HUES6 (cell line): ENCODE measurements at regions not wholly inside any gene's neighbourhood (a gene's known extent, or its start where the extent isn't known, plus 50 kb on each side); places are given as distances from the start of the nearest gene placed in this dataset.
"Not testable (repeated sequence)": the region's sequence is repeated elsewhere in the genome, so short reads cannot be mapped to it uniquely, and the experiment has no call there.

ENCODE experiments used
- H3K27ac ChIP-seq: 2 replicates; pipeline ENCODE4 v1.7.0; 2013; ENCODE audit warnings: low read depth, mild to moderate bottlenecking, low read length, inconsistent platforms
- H3K27me3 ChIP-seq: 2 replicates; pipeline ENCODE4 v1.6.1; 2013; ENCODE audit warnings: low read length; ENCODE audit not compliant: control insufficient read depth, insufficient read depth
- H3K36me3 ChIP-seq: 2 replicates; pipeline ENCODE4 v1.6.1; 2013; ENCODE audit warnings: low read length; ENCODE audit not compliant: control insufficient read depth, insufficient read depth
- H3K4me1 ChIP-seq: 2 replicates; pipeline ENCODE4 v1.6.1; 2013; ENCODE audit warnings: low read length; ENCODE audit not compliant: control insufficient read depth, insufficient read depth
- H3K4me3 ChIP-seq: 2 replicates; pipeline ENCODE4 v1.5.1; 2013; ENCODE audit warnings: low read depth, low read length
- H3K9ac ChIP-seq: one replicate; pipeline ENCODE4 v1.6.1; 2013; ENCODE audit warnings: mild to moderate bottlenecking, low read length
- H3K9me3 ChIP-seq: 2 replicates; pipeline ENCODE4 v1.6.1; 2013; ENCODE audit warnings: low read depth, low read length; ENCODE audit not compliant: control insufficient read depth, insufficient read depth

DNA sequence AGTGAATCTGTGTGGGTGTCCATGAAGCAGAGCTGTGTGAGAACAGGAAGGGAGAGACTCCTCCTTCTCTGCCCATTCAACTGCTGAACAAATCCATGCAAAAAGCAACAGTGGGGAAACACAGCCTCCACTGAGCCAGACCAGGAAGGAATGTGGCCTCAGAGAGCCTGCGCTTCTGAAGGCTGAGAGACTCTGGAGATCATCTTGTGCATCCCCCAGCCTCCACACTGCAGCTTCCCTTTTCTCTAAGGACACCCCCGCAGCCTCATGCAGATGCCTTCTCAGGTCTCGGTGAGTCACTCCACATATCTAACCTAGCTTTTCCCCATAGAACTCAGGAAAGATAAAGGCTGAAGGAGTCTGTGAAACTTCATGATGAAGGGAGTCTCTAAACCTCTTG is 402.9 kb downstream of the TNS1 start:
- Histone ChIP-seq H3K4me1 (peaks cover 14% of the 10 kb centered on the region; the same call in 1 of the 2 replicates), H3K9me3 (no peaks in the 10 kb centered on the region), H3K27ac (no peak overlapping the region), H3K27me3 (peaks cover 4% of the 10 kb centered on the region; the same call in 1 of the 2 replicates), H3K36me3 (no peaks in the 10 kb centered on the region), H3K4me3 (no peak overlapping the region), H3K9ac (no peak overlapping the region)

DNA sequence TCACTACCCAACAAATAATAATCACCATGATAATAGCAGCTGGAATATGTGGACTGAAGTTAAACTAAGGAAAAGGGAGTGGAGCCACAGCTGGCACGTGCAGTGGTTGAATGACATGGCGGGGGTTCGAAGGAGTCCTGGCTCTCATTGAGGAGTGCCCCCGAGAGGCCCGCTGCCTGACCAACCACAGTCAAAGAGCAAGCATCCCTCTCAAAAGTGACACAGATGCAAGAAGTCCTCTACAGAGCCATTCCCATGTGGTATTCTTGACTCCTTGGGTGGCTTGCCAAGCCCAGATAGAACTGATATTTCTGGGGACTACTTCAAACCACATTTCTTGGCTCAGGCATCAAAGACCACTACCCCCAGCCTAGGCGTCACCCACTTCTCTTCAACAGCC is 405.1 kb downstream of the TNS1 start:
- H3K9ac ChIP-seq = no peak overlapping the region
- H3K4me3 ChIP-seq = no peak overlapping the region
- H3K4me1 ChIP-seq = peaks cover 11% of the 10 kb centered on the region; the same call in 1 of the 2 replicates
- no peak overlapping the region for H3K27ac ChIP-seq
- no peaks in the 10 kb centered on the region for H3K36me3 ChIP-seq
- H3K9me3 ChIP-seq = no peaks in the 10 kb centered on the region
- H3K27me3 ChIP-seq = peaks cover 4% of the 10 kb centered on the region; the same call in 1 of the 2 replicates

DNA sequence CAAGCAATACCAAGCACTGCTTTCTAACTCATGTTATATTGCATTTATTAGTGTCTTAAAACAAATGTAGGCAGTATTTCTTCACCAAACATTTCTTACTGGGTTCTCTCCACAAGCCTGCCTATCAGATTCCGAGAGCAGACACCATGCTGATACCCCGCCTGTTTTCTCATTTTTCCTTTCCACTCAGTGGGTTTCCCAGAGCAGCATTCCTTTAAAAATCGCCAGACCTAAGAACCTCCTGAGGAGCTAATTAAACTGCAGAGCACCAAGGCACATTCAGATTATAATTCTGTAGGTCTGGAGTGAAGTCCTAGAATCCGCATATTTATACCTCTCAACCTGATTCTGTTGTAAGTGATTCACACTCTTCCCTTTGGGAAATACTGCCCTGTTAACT is 405.6 kb downstream of the TNS1 start:
- Histone ChIP-seq H3K9ac (no peak overlapping the region), H3K27ac (no peak overlapping the region), H3K36me3 (no peaks in the 10 kb centered on the region), H3K9me3 (no peaks in the 10 kb centered on the region), H3K4me1 (peaks cover 11% of the 10 kb centered on the region; the same call in 1 of the 2 replicates), H3K27me3 (peaks cover 4% of the 10 kb centered on the region; the same call in 1 of the 2 replicates), H3K4me3 (no peak overlapping the region)

DNA sequence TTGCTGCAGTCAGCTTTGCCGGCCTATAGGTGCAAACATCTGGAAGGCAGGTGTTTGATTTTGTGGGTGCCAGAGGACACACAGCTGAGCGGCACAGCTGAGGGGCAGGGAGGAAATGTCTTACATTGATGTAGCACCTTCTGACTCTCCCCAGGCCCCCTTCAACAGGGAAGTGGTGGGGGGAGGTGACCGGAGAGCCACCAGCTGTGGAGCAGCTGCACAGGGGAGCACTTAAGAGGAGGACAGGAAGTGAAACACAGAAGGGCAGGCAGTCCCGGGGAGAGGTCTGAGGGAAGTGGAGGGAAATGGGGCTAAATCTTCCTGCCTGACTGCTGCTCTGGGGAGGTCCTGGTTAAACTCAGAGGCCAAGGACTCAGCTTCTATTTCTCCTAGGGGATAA is 409.1 kb downstream of the TNS1 start:
- Histone ChIP-seq H3K27ac (no peak overlapping the region), H3K9me3 (0 out of 2 replicates have a peak, but pooled peaks cover 5% of the 10 kb centered on the region), H3K36me3 (no peaks in the 10 kb centered on the region), H3K4me3 (no peak overlapping the region), H3K27me3 (no peaks in the 10 kb centered on the region), H3K4me1 (peaks cover 11% of the 10 kb centered on the region; the same call in 1 of the 2 replicates), H3K9ac (no peak overlapping the region)

DNA sequence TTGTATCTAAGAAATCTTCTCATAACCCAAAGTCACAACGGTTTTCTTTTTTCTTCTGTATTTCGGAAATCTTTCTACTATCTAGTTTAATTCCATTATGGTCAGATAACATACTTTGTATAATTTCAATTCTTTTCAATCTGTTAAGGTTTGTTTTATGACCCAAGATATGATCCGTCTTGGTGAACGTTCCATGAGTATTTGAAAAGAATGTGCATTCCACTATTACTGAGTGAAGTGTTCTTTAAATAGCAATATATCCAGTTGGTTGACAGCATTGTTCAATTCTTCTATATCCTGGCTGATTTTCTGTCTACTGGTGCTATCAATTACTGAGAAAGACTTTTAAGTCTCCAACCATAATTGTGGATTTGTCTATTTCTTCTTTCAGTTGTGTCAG is 414.5 kb downstream of the TNS1 start:
- no peak overlapping the region for H3K27ac ChIP-seq
- peaks cover 7% of the 10 kb centered on the region; the same call in 1 of the 2 replicates for H3K27me3 ChIP-seq
- no peak overlapping the region for H3K4me3 ChIP-seq

DNA sequence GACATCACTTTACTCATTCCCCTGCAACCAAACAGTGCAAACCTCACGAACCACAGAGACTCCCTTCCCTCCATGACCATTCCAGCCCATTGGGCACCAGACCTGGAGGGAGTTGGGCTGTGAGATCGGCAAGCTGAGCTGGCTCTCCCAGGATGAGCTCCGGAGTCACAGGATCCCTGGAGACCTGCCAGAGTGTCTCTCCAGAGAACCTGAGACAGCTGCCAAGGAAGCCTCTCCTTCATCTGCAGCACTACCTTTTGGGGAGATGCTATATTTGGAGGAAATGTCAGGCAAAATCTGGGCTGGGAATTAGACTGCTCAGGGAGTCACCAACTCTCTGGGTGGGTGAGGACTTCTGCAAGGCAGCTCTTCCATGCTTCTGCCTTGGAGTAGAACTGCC is 417.4 kb downstream of the TNS1 start:
- H3K4me1 ChIP-seq = no peaks in the 10 kb centered on the region
- H3K9me3 ChIP-seq = no peaks in the 10 kb centered on the region
- no peaks in the 10 kb centered on the region for H3K36me3 ChIP-seq
- no peak overlapping the region for H3K4me3 ChIP-seq
- H3K9ac ChIP-seq = no peak overlapping the region
- H3K27ac ChIP-seq = no peak overlapping the region
- peaks cover 7% of the 10 kb centered on the region; the same call in 1 of the 2 replicates for H3K27me3 ChIP-seq

More for the DNA sequence above, 414.5 kb downstream of the TNS1 start:
- no peak overlapping the region for H3K9ac ChIP-seq
- H3K4me1 ChIP-seq = no peaks in the 10 kb centered on the region
- no peaks in the 10 kb centered on the region for H3K36me3 ChIP-seq
- 0 out of 2 replicates have a peak, but pooled peaks cover 5% of the 10 kb centered on the region for H3K9me3 ChIP-seq

DNA sequence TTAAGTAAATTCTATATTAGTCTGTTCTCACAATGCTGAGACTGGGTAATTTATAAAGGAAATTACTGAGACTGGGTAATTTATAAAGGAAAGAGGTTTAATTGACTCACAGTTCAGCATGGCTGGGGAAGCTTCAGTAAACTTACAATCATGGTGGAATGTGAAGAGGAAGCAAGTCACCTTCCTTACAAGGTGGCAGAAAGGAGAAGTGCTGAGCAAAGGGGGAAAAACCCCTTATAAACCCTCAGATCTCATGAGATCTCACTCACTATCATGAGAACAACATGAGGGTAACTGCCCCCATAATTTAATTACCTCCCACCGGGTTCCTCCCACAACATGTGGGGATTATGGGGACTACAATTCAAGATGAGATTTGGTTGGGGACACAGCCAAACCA is 422.4 kb downstream of the TNS1 start:
- H3K9ac ChIP-seq, H3K4me1 ChIP-seq, H3K4me3 ChIP-seq, H3K9me3 ChIP-seq, H3K27me3 ChIP-seq, H3K27ac ChIP-seq, H3K36me3 ChIP-seq: not testable (repeated sequence)

DNA sequence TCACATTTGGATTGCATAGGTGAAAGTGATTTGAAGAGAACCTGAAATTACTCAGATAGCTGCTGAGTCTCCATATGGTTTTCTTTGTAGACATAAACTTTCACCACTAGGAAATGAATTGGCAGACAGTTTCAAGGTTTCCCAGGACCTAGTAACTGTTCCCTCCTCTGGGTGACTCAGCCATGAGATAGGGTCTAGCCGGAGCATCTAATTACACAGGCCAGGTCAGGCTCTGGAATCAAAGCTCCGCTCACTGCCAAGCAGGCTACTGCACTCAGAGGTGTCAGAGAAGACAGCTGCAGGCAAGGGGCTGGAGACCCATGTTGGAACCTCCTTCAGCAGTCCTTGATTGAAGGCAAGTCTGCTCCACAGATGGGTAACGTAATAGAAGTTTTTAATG is 429.2 kb downstream of the TNS1 start:
- Histone ChIP-seq H3K27ac (no peak overlapping the region), H3K9ac (no peak overlapping the region), H3K9me3 (no peaks in the 10 kb centered on the region), H3K27me3 (no peaks in the 10 kb centered on the region), H3K36me3 (no peaks in the 10 kb centered on the region), H3K4me1 (no peaks in the 10 kb centered on the region), H3K4me3 (no peak overlapping the region)

DNA sequence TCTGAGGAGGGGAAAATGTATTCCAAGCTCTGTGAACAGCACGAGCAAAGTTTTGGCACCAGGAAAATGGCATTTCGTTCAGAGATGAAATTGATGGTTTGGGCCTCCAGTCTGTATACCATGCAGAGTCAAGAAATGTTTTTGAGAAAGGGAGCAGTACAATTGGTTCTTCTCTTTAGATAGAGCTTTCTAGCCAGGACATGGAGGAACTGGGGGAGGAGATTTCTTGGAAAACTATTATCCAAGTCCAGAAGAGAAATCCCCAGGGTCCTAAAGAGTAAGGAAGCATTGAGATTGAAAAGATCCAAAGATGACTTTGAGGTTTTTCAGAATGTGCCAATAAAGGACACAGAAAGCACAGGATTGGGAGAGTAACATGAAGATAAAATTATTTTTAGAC is 432.4 kb downstream of the TNS1 start:
- Histone ChIP-seq H3K27me3 (no peaks in the 10 kb centered on the region), H3K4me3 (no peak overlapping the region), H3K36me3 (no peaks in the 10 kb centered on the region), H3K4me1 (no peaks in the 10 kb centered on the region), H3K9me3 (no peaks in the 10 kb centered on the region), H3K27ac (no peak overlapping the region), H3K9ac (no peak overlapping the region)

DNA sequence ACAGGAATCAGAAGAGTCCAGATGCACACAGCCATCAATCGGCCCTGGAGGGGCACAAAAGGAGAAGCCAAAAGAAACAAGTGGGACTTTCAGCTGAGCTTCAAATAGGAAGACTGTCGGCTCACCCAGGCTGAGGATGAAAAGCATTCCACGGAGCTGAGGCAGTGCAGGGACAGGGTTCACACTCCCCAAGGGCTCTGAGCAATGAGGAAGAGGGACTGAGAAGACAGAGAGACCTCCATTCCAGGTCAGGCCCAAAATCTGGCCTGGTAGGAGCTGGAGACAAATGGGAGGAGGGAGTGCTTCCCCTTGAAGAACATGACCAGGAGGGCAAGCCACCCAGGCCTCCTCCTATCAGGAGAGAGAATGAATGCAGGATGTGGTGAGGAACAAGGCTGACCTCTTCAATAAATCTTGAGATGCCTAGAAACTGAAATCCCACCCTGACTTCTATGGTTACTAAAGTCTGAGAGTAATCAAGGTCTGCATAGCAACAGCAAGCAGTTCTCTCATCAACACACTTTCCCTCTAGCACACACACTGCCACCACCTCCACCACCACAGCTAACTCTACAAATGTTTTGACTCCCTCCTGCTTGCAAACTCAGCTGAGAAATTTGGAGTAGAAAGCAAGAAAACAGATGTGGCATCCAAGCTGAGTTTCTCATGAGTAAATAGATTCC is 434.4 kb downstream of the TNS1 start:
- Histone ChIP-seq H3K27me3 (no peaks in the 10 kb centered on the region), H3K4me3 (no peak overlapping the region), H3K9me3 (no peaks in the 10 kb centered on the region), H3K9ac (no peak overlapping the region), H3K4me1 (no peaks in the 10 kb centered on the region), H3K36me3 (no peaks in the 10 kb centered on the region), H3K27ac (no peak overlapping the region)

DNA sequence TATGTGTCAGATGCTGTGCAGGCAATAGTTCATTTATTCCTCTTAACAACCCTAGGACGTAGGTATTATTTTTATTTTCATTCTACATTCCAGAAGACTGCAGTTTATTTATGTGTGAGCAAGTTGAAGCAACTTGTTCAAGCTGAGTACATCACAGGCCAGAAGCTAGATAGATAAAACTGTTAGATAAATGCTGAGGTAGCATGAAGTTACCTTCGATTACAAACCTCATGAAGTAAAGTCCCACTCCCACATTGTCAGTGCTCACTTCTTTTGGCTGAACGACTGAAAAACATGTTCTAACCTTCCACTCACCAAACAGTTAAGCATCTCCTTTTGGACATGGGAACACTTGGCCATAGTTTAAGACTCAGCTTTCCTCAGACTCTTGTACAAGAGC is 439.2 kb downstream of the TNS1 start:
- no peak overlapping the region for H3K9ac ChIP-seq
- no peaks in the 10 kb centered on the region for H3K36me3 ChIP-seq
- H3K9me3 ChIP-seq = peaks cover 19% of the 10 kb centered on the region

More for the DNA sequence above, 439.2 kb downstream of the TNS1 start:
- H3K27me3 ChIP-seq = no peaks in the 10 kb centered on the region
- no peak overlapping the region for H3K4me3 ChIP-seq
- no peak overlapping the region for H3K27ac ChIP-seq
- H3K4me1 ChIP-seq = no peaks in the 10 kb centered on the region
